B cell (primary cell): ENCODE measurements at regions not wholly inside any gene's neighbourhood (a gene's known extent, or its start where the extent isn't known, plus 50 kb on each side); places are given as distances from the start of the nearest gene placed in this dataset.

Experiments used
- ATAC-seq: fragments of 200-7000 bp; cut with Tn5 transposase; one replicate; pipeline ENCODE4 v1.10.0; 2021; ENCODE audit warnings: low read depth, mild to moderate bottlenecking, moderate number of reproducible peaks, moderate library complexity
- CTCF ChIA-PET: fragments of 350-600 bp; sonication (Branson Sonifier 250); formaldehyde crosslinking; loops from one replicate; lab custom pipeline; 2021; ENCODE audit warnings: antibody characterized with exemption, inconsistent platforms; lab: Charles Lee
- POLR2A ChIA-PET: fragments of 350-600 bp; sonication (Branson Sonifier 250); formaldehyde crosslinking; loops from one replicate; lab custom pipeline; 2021; ENCODE audit warnings: antibody characterized with exemption; lab: Charles Lee
- DNase-seq: peaks from one replicate; pipeline ENCODE4 v3.0.0; 2013
- H2AFZ ChIP-seq: 2 replicates; pipeline ENCODE4 v1.6.1; 2012; ENCODE audit warnings: mild to moderate bottlenecking, low read depth, low read length; ENCODE audit not compliant: insufficient read depth, poor library complexity, severe bottlenecking
- H3K27ac ChIP-seq, 2 donors: 1 replicate in 1 of 2; 2 replicates in 1 of 2; pipeline ENCODE4 v1.5.1; 2012 to 2013; ENCODE audit warnings: low read length in 2 of 2, mild to moderate bottlenecking in 2 of 2, moderate library complexity in 1 of 2
- H3K27me3 ChIP-seq, 4 experiments: fragments of 200-600 bp in 1 of 4; sonication (generic) in 1 of 4; replicated peaks in 1 of 4; 1 replicate in 2 of 4; 2 replicates in 2 of 4; pipeline versions ENCODE4 v1.6.1 to v1.7.0; 2013 to 2016; ENCODE audit warnings: low read length in 3 of 4, mild to moderate bottlenecking in 2 of 4, mixed read lengths in 1 of 4, moderate library complexity in 1 of 4; ENCODE audit not compliant: insufficient read depth in 4 of 4, control insufficient read depth in 3 of 4; ENCODE audit errors: control extremely low read depth in 1 of 4
- H3K36me3 ChIP-seq, 2 experiments: replicated peaks in 1 of 2; 1 replicate in 1 of 2; 2 replicates in 1 of 2; pipeline versions ENCODE4 v1.6.1 to v1.7.1; 2013; ENCODE audit warnings: low read length in 1 of 2; ENCODE audit not compliant: insufficient read depth in 2 of 2, control insufficient read depth in 1 of 2; ENCODE audit errors: control extremely low read depth in 1 of 2, extremely low read depth in 1 of 2
- H3K4me1 ChIP-seq, 2 donors: fragments of 200-600 bp in 1 of 2; sonication (generic) in 1 of 2; 1 replicate in 1 of 2; 2 replicates in 1 of 2; pipeline versions ENCODE4 v1.5.1 to v1.6.1; 2013 to 2017; ENCODE audit warnings: low read length in 2 of 2; ENCODE audit not compliant: control insufficient read depth in 2 of 2, insufficient read depth in 2 of 2
- H3K4me2 ChIP-seq: replicated peaks from 2 replicates; pipeline ENCODE3; 2012; ENCODE audit warnings: mild to moderate bottlenecking, low read depth, low read length; ENCODE audit not compliant: poor library complexity, severe bottlenecking
- H3K4me3 ChIP-seq, 5 experiments: fragments of 200-600 bp in 1 of 5; sonication (generic) in 1 of 5; 1 replicate in 3 of 5; 2 replicates in 2 of 5; pipeline versions ENCODE4 v1.5.1 to v1.7.0; 2011 to 2016; ENCODE audit warnings: low read length in 4 of 5, mild to moderate bottlenecking in 4 of 5, low read depth in 2 of 5, control low read depth in 1 of 5, moderate library complexity in 1 of 5; ENCODE audit not compliant: insufficient read depth in 1 of 5; ENCODE audit errors: control extremely low read depth in 1 of 5, extremely low read depth in 1 of 5
- H3K79me2 ChIP-seq: fragments of 200-600 bp; sonication (generic); one replicate; pipeline ENCODE4 v1.6.0; 2016; ENCODE audit warnings: low read length; ENCODE audit not compliant: control insufficient read depth, insufficient read depth
- H3K9ac ChIP-seq: fragments of 200-600 bp; sonication (generic); 2 replicates; pipeline ENCODE4 v1.6.1; 2017; ENCODE audit warnings: mild to moderate bottlenecking, low read length, moderate library complexity
- H3K9me3 ChIP-seq, 3 donors: one replicate each; pipeline versions ENCODE4 v1.6.1 to v1.7.1; 2013; ENCODE audit warnings: low read length in 2 of 3; ENCODE audit not compliant: control insufficient read depth in 2 of 3, insufficient read depth in 1 of 3; ENCODE audit errors: control extremely low read depth in 1 of 3
- H4K20me1 ChIP-seq: 2 replicates; pipeline ENCODE4 v1.6.0; 2012; ENCODE audit warnings: mild to moderate bottlenecking, low read length; ENCODE audit not compliant: insufficient read depth, control insufficient read depth, poor library complexity, severe bottlenecking
- H3K27ac Mint-ChIP-seq: one replicate; pipeline ENCODE4 v1.8.0; 2021; ENCODE audit warnings: mixed read lengths
- H3K27me3 Mint-ChIP-seq: one replicate; pipeline ENCODE4 v1.8.0; 2021; ENCODE audit warnings: mixed read lengths
- H3K4me1 Mint-ChIP-seq: one replicate; pipeline ENCODE4 v1.8.0; 2021; ENCODE audit warnings: mixed read lengths
- H3K4me3 Mint-ChIP-seq: one replicate; pipeline ENCODE4 v1.8.0; 2021; ENCODE audit warnings: mixed read lengths
- H3K9me3 Mint-ChIP-seq: one replicate; pipeline ENCODE4 v1.8.0; 2022; ENCODE audit warnings: mixed read lengths; ENCODE audit not compliant: insufficient read depth
- EZH2 ChIP-seq: IDR thresholded peaks from 2 replicates; pipeline ENCODE4 v1.6.1; 2012; ENCODE audit warnings: borderline replicate concordance, low read depth, mild to moderate bottlenecking, moderate library complexity, low read length; ENCODE audit not compliant: insufficient read depth, poor library complexity, severe bottlenecking
- WGBS: methylation state at CpG from one replicate; pipeline ENCODE4 v1.1.5; 2013; ENCODE audit warnings: missing lambda C conversion rate; ENCODE audit not compliant: insufficient coverage; 5-methylcytosine and 5-hydroxymethylcytosine counted together
- intact Hi-C: fragments of 100-400 bp; cut with micrococcal nuclease; formaldehyde crosslinking; loops from one replicate; pipeline ENCODE4 v1.10.0; 2022
- TF ChIP-seq, protein P1 (sequence below): fragments of 200-600 bp; IDR thresholded peaks from one replicate; pipeline ENCODE4 v1.8.0; 2022; ENCODE audit warnings: antibody characterized with exemption, mild to moderate bottlenecking

GRCh38 chr3:81869382-81869781, 107.9 kb upstream of the GBE1 start:
- intact Hi-C loops, result no loop called here
- no peaks in the 10 kb centered on the region for H3K4me1 ChIP-seq
- no CpG with 5 or more reads among the region's 1 CpG for WGBS
- no peak overlapping the region for H3K27ac Mint-ChIP-seq
- H4K20me1 ChIP-seq, result no peaks in the 10 kb centered on the region
- no peaks in the 10 kb centered on the region for H3K36me3 ChIP-seq
- H3K9ac ChIP-seq, result no peak overlapping the region
- ATAC-seq (no peak), DNase-seq (no peak)
- ChIA-PET POLR2A (no interaction called here), CTCF (no interaction called here)
- H3K9me3 Mint-ChIP-seq, result no peaks in the 10 kb centered on the region
- H3K4me3 ChIP-seq, result no peak overlapping the region
- H3K27me3 Mint-ChIP-seq, result peaks cover 6% of the 10 kb centered on the region
- H3K4me3 Mint-ChIP-seq, result no peak overlapping the region
- H3K9me3 ChIP-seq, result no peaks in the 10 kb centered on the region
- H3K4me2 ChIP-seq, result no peak overlapping the region
- H3K27ac ChIP-seq, result no peak overlapping the region
- no peaks in the 10 kb centered on the region for H3K4me1 Mint-ChIP-seq
- no peak overlapping the region for H2AFZ ChIP-seq
- no peaks in the 10 kb centered on the region for H3K27me3 ChIP-seq
- no peak for TF ChIP-seq EZH2
- TF ChIP-seq, protein P1, sequence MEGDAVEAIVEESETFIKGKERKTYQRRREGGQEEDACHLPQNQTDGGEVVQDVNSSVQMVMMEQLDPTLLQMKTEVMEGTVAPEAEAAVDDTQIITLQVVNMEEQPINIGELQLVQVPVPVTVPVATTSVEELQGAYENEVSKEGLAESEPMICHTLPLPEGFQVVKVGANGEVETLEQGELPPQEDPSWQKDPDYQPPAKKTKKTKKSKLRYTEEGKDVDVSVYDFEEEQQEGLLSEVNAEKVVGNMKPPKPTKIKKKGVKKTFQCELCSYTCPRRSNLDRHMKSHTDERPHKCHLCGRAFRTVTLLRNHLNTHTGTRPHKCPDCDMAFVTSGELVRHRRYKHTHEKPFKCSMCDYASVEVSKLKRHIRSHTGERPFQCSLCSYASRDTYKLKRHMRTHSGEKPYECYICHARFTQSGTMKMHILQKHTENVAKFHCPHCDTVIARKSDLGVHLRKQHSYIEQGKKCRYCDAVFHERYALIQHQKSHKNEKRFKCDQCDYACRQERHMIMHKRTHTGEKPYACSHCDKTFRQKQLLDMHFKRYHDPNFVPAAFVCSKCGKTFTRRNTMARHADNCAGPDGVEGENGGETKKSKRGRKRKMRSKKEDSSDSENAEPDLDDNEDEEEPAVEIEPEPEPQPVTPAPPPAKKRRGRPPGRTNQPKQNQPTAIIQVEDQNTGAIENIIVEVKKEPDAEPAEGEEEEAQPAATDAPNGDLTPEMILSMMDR, result no peak
- H3K79me2 ChIP-seq, result no peaks in the 10 kb centered on the region

GRCh38 chr3:81868597-81868996, 107.2 kb upstream of the GBE1 start:
- Histone ChIP-seq H3K4me3 (no peak overlapping the region), H3K4me2 (no peak overlapping the region), H3K9ac (no peak overlapping the region), H3K4me1 (no peaks in the 10 kb centered on the region), H3K27ac (no peak overlapping the region), H3K79me2 (no peaks in the 10 kb centered on the region), H3K36me3 (no peaks in the 10 kb centered on the region), H4K20me1 (no peaks in the 10 kb centered on the region), H2AFZ (no peak overlapping the region), H3K9me3 (no peaks in the 10 kb centered on the region), H3K27me3 (no peaks in the 10 kb centered on the region)
- no peaks in the 10 kb centered on the region for H3K4me1 Mint-ChIP-seq
- CTCF ChIA-PET, result no interaction called here
- POLR2A ChIA-PET, result no interaction called here
- ATAC-seq (no peak), DNase-seq (no peak)
- WGBS, result no CpG with 5 or more reads among the region's 1 CpG
- H3K4me3 Mint-ChIP-seq, result no peak overlapping the region
- H3K27ac Mint-ChIP-seq, result no peak overlapping the region
- peaks cover 9% of the 10 kb centered on the region for H3K27me3 Mint-ChIP-seq
- intact Hi-C loops, result no loop called here
- H3K9me3 Mint-ChIP-seq, result no peaks in the 10 kb centered on the region
- TF ChIP-seq, protein P1, result no peak
- no peak for TF ChIP-seq EZH2
